ENCODE measurements at regions not wholly inside any gene's neighbourhood (a gene's known extent, or its start where the extent isn't known, plus 50 kb on each side); places are given as distances from the start of the nearest gene placed in this dataset.

- Histone ChIP-seq H3K4me2 (ENCODE audit: extremely low read depth, insufficient read depth, low read length) (no peak overlapping the region), H3K9me3 (ENCODE audit: control insufficient read depth, insufficient read depth, low read depth, low read length) (no peaks in the 10 kb centered on the region), H3K36me3 (ENCODE audit: control insufficient read depth, insufficient read depth, low read length) (no peaks in the 10 kb centered on the region), H3K9ac (ENCODE audit: insufficient read depth, low read length) (no peak overlapping the region), H3K4me3 (replicated peaks in 1 of 4; ENCODE audit: control extremely low read depth in 1 of 4, insufficient read depth in 1 of 4, low read depth in 3 of 4, low read length in 4 of 4) (no peak overlapping the region), H3K27me3 (ENCODE audit: control insufficient read depth, insufficient read depth, low read length) (no peaks in the 10 kb centered on the region), H2AFZ (ENCODE audit: low read length) (no peak overlapping the region), H3K4me1 (ENCODE audit: control insufficient read depth, extremely low read depth, insufficient read depth, low read length) (no peaks in the 10 kb centered on the region), H4K20me1 (ENCODE audit: control insufficient read depth, extremely low read depth, insufficient read depth, low read length) (no peaks in the 10 kb centered on the region), H3K79me2 (ENCODE audit: control insufficient read depth, insufficient read depth, low read length) (no peaks in the 10 kb centered on the region), H3K27ac (ENCODE audit: insufficient read depth, low read length) (no peak overlapping the region)
- TF ChIP-seq CTCF (conservative IDR thresholded peaks at IDR 0.05 in 1 of 2, IDR thresholded peaks at IDR 0.05 in 1 of 2; ENCODE audit: low read depth in 1 of 2, low read length in 2 of 2) (no peak), EZH2 (IDR thresholded peaks at IDR 0.05; ENCODE audit: low read length, missing control alignments) (no peak)
- DNase-seq (ENCODE audit: low read depth in 2 of 2), result no peak
Observed at GRCh38 chr2:190127651-190128050, 65.1 kb upstream of the MSTN start.

GRCh38 chr2:190126798-190127197 lies 64.3 kb upstream of the MSTN start:
- DNase-seq (ENCODE audit: low read depth in 2 of 2), result peak in 1 of 2 donors; percentile 60
- Histone ChIP-seq H3K9ac (ENCODE audit: insufficient read depth, low read length) (no peak overlapping the region), H3K36me3 (ENCODE audit: control insufficient read depth, insufficient read depth, low read length) (no peaks in the 10 kb centered on the region), H3K9me3 (ENCODE audit: control insufficient read depth, insufficient read depth, low read depth, low read length) (no peaks in the 10 kb centered on the region), H2AFZ (ENCODE audit: low read length) (no peak overlapping the region), H3K27me3 (ENCODE audit: control insufficient read depth, insufficient read depth, low read length) (no peaks in the 10 kb centered on the region), H3K79me2 (ENCODE audit: control insufficient read depth, insufficient read depth, low read length) (no peaks in the 10 kb centered on the region), H3K27ac (ENCODE audit: insufficient read depth, low read length) (no peak overlapping the region), H3K4me1 (ENCODE audit: control insufficient read depth, extremely low read depth, insufficient read depth, low read length) (no peaks in the 10 kb centered on the region), H4K20me1 (ENCODE audit: control insufficient read depth, extremely low read depth, insufficient read depth, low read length) (no peaks in the 10 kb centered on the region), H3K4me2 (ENCODE audit: extremely low read depth, insufficient read depth, low read length) (no peak overlapping the region), H3K4me3 (replicated peaks in 1 of 4; ENCODE audit: control extremely low read depth in 1 of 4, insufficient read depth in 1 of 4, low read depth in 3 of 4, low read length in 4 of 4) (no peak overlapping the region)
- TF ChIP-seq CTCF (conservative IDR thresholded peaks at IDR 0.05 in 1 of 2, IDR thresholded peaks at IDR 0.05 in 1 of 2; ENCODE audit: low read depth in 1 of 2, low read length in 2 of 2), result no peak

- Histone ChIP-seq H2AFZ (ENCODE audit: low read length) (no peak overlapping the region), H3K27me3 (ENCODE audit: control insufficient read depth, insufficient read depth, low read length) (no peaks in the 10 kb centered on the region), H3K79me2 (ENCODE audit: control insufficient read depth, insufficient read depth, low read length) (no peaks in the 10 kb centered on the region), H3K4me2 (ENCODE audit: extremely low read depth, insufficient read depth, low read length) (no peak overlapping the region), H3K9ac (ENCODE audit: insufficient read depth, low read length) (no peak overlapping the region), H3K36me3 (ENCODE audit: control insufficient read depth, insufficient read depth, low read length) (no peaks in the 10 kb centered on the region), H4K20me1 (ENCODE audit: control insufficient read depth, extremely low read depth, insufficient read depth, low read length) (no peaks in the 10 kb centered on the region), H3K27ac (ENCODE audit: insufficient read depth, low read length) (no peak overlapping the region), H3K9me3 (ENCODE audit: control insufficient read depth, insufficient read depth, low read depth, low read length) (no peaks in the 10 kb centered on the region), H3K4me3 (replicated peaks in 1 of 4; ENCODE audit: control extremely low read depth in 1 of 4, insufficient read depth in 1 of 4, low read depth in 3 of 4, low read length in 4 of 4) (no peak overlapping the region), H3K4me1 (ENCODE audit: control insufficient read depth, extremely low read depth, insufficient read depth, low read length) (no peaks in the 10 kb centered on the region)
- TF ChIP-seq EZH2 (IDR thresholded peaks at IDR 0.05; ENCODE audit: low read length, missing control alignments), result no peak
- TF ChIP-seq CTCF (conservative IDR thresholded peaks at IDR 0.05 in 1 of 2, IDR thresholded peaks at IDR 0.05 in 1 of 2; ENCODE audit: low read depth in 1 of 2, low read length in 2 of 2), result no peak
- DNase-seq (ENCODE audit: low read depth in 2 of 2), result peak in 1 of 2 donors; percentile 74
Observed at GRCh38 chr2:190123956-190124355, 61.4 kb upstream of the MSTN start.
